OCI-LY1 (cell line): ENCODE measurements at regions not wholly inside any gene's neighbourhood (a gene's known extent, or its start where the extent isn't known, plus 50 kb on each side); places are given as distances from the start of the nearest gene placed in this dataset.
A peak's percentile ranks its signal among the peaks of the same experiment; 100 is the strongest.

Source experiments
- H2AFZ ChIP-seq: fragments of 200-600 bp; sonication (generic), shearing (Covaris generic); 2 replicates; pipeline ENCODE4 v1.6.0; 2014; ENCODE audit warnings: antibody characterized with exemption, mild to moderate bottlenecking, low read length
- H3F3A ChIP-seq: fragments of 200-600 bp; sonication (generic), shearing (Covaris generic); 2 replicates; pipeline ENCODE4 v1.6.0; 2014; ENCODE audit warnings: mild to moderate bottlenecking, antibody characterized with exemption, low read length, moderate library complexity; ENCODE audit not compliant: insufficient read depth
- H3K27ac ChIP-seq: fragments of 200-600 bp; sonication (generic); 2 replicates; pipeline ENCODE4 v1.5.1; 2014; ENCODE audit warnings: low read length, mixed run types, mild to moderate bottlenecking, low read depth; ENCODE audit not compliant: poor library complexity, severe bottlenecking
- H3K27me3 ChIP-seq: fragments of 200-600 bp; sonication (generic); 2 replicates; pipeline ENCODE4 v1.6.0; 2014; ENCODE audit warnings: antibody characterized with exemption, mild to moderate bottlenecking, low read length, moderate library complexity; ENCODE audit not compliant: insufficient read depth
- H3K36me3 ChIP-seq: fragments of 200-600 bp; sonication (generic); 2 replicates; pipeline ENCODE4 v1.6.1; 2014; ENCODE audit warnings: mild to moderate bottlenecking, antibody characterized with exemption, low read length, moderate library complexity, mixed read lengths; ENCODE audit not compliant: insufficient read depth
- H3K4me1 ChIP-seq: fragments of 200-600 bp; sonication (generic); 2 replicates; pipeline ENCODE4 v1.5.1; 2014; ENCODE audit warnings: mild to moderate bottlenecking, low read length, moderate library complexity; ENCODE audit not compliant: insufficient read depth, severe bottlenecking
- H3K4me2 ChIP-seq: fragments of 200-600 bp; sonication (generic), shearing (Covaris generic); 2 replicates; pipeline ENCODE4 v1.6.1; 2014; ENCODE audit warnings: low read length
- H3K4me3 ChIP-seq: fragments of 200-600 bp; sonication (generic); 2 replicates; pipeline ENCODE4 v1.5.1; 2014; ENCODE audit warnings: low read length, low read depth, mild to moderate bottlenecking, mixed read lengths; ENCODE audit not compliant: poor library complexity, severe bottlenecking
- H3K79me2 ChIP-seq: fragments of 200-600 bp; shearing (Covaris generic); 2 replicates; pipeline ENCODE4 v1.6.1; 2016; ENCODE audit warnings: mixed run types, low read length, mixed read lengths; ENCODE audit not compliant: insufficient read depth
- H3K9ac ChIP-seq: fragments of 200-600 bp; sonication (generic), shearing (Covaris generic); 2 replicates; pipeline ENCODE4 v1.6.1; 2014; ENCODE audit warnings: mild to moderate bottlenecking, low read length, mixed read lengths
- H3K9me2 ChIP-seq: fragments of 200-600 bp; sonication (generic), shearing (Covaris generic); 2 replicates; pipeline ENCODE4 v1.6.1; 2014; ENCODE audit warnings: low read depth, mild to moderate bottlenecking, low read length, mixed read lengths
- H3K9me3 ChIP-seq: fragments of 200-600 bp; shearing (Covaris generic); 2 replicates; pipeline ENCODE4 v1.6.1; 2014; ENCODE audit warnings: low read length, mixed read lengths
- H4K20me1 ChIP-seq: fragments of 200-600 bp; sonication (generic), shearing (Covaris generic); 2 replicates; pipeline ENCODE4 v1.6.0; 2016; ENCODE audit warnings: mild to moderate bottlenecking, low read length; ENCODE audit not compliant: insufficient read depth
- EZH2 ChIP-seq: fragments of 200-600 bp; sonication (generic), shearing (Covaris generic); IDR thresholded peaks from 2 replicates; pipeline ENCODE4 v1.8.0; 2017; ENCODE audit warnings: borderline replicate concordance, mixed run types, mild to moderate bottlenecking, antibody characterized with exemption, low read length, moderate library complexity, mixed read lengths
- TF ChIP-seq, protein P1 (sequence below): fragments of 200-600 bp; sonication (generic), shearing (Covaris generic); IDR thresholded peaks from 2 replicates; pipeline ENCODE4 v1.5.1; 2017; ENCODE audit warnings: mild to moderate bottlenecking, antibody characterized with exemption, low read length, moderate library complexity, mixed read lengths

DNA sequence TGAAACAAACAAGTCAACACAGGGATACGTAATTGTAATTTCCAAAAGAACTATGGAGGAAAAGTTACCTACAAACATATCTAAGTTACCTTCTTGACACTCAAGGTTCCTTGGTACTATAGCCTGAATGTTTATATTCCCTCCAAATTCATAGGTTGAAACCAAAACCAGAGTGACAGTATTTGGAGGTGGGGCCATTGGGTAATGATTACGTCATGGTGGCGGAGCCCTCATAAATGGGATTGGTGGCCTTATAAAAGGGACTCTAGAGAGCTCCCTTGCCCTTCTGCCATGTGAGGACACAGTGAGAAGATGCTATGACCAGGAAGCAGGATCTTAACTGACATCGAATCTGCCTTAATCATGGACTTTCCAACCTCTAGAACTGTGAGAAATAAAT, 87.3 kb downstream of the PMAIP1 start:
- no peaks in the 10 kb centered on the region for H3K79me2 ChIP-seq
- TF ChIP-seq, protein P1, sequence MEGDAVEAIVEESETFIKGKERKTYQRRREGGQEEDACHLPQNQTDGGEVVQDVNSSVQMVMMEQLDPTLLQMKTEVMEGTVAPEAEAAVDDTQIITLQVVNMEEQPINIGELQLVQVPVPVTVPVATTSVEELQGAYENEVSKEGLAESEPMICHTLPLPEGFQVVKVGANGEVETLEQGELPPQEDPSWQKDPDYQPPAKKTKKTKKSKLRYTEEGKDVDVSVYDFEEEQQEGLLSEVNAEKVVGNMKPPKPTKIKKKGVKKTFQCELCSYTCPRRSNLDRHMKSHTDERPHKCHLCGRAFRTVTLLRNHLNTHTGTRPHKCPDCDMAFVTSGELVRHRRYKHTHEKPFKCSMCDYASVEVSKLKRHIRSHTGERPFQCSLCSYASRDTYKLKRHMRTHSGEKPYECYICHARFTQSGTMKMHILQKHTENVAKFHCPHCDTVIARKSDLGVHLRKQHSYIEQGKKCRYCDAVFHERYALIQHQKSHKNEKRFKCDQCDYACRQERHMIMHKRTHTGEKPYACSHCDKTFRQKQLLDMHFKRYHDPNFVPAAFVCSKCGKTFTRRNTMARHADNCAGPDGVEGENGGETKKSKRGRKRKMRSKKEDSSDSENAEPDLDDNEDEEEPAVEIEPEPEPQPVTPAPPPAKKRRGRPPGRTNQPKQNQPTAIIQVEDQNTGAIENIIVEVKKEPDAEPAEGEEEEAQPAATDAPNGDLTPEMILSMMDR: no peak
- TF ChIP-seq EZH2: no peak
- H4K20me1 ChIP-seq: no peaks in the 10 kb centered on the region
- H3K9me3 ChIP-seq: no peaks in the 10 kb centered on the region
- H3K36me3 ChIP-seq: no peaks in the 10 kb centered on the region
- no peaks in the 10 kb centered on the region for H3F3A ChIP-seq
- no peak overlapping the region for H2AFZ ChIP-seq
- H3K4me3 ChIP-seq: no peak overlapping the region
- peak overlapping the region; percentile 35 for H3K27ac ChIP-seq
- H3K4me1 ChIP-seq: peaks cover 16% of the 10 kb centered on the region
- no peak overlapping the region for H3K9ac ChIP-seq
- no peaks in the 10 kb centered on the region for H3K9me2 ChIP-seq
- H3K4me2 ChIP-seq: no peak overlapping the region
- no peaks in the 10 kb centered on the region for H3K27me3 ChIP-seq

DNA sequence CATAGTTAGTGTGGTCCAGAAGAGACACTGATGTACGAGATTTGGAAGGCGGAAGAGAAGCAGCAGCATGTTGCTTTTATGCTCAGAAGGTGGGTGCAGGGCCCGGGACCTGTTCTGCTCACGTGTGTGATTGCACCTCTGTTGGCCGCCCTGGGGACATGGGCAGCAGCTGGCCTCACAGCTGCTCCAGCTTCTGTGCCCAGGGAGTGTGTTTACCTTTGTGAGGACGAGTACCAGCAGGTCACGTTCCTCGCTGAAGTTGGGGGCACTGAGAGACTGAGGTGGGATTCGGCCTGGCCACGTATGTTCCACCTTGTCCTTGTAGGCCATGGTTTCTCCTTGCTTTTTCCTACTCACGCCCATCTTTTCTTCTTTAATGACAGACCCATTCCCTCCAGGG, 86.3 kb downstream of the PMAIP1 start:
- H3K9ac ChIP-seq: no peak overlapping the region
- no peaks in the 10 kb centered on the region for H3K79me2 ChIP-seq
- no peaks in the 10 kb centered on the region for H3F3A ChIP-seq
- no peak overlapping the region for H2AFZ ChIP-seq
- no peak overlapping the region for H3K4me2 ChIP-seq
- H3K36me3 ChIP-seq: no peaks in the 10 kb centered on the region
- no peak overlapping the region for H3K4me3 ChIP-seq
- no peaks in the 10 kb centered on the region for H3K27me3 ChIP-seq
- peaks cover 20% of the 10 kb centered on the region for H3K4me1 ChIP-seq
- H3K27ac ChIP-seq: no peak overlapping the region
- H4K20me1 ChIP-seq: no peaks in the 10 kb centered on the region
- no peaks in the 10 kb centered on the region for H3K9me3 ChIP-seq
- no peaks in the 10 kb centered on the region for H3K9me2 ChIP-seq
- TF ChIP-seq, protein P1: no peak
- TF ChIP-seq EZH2: no peak

DNA sequence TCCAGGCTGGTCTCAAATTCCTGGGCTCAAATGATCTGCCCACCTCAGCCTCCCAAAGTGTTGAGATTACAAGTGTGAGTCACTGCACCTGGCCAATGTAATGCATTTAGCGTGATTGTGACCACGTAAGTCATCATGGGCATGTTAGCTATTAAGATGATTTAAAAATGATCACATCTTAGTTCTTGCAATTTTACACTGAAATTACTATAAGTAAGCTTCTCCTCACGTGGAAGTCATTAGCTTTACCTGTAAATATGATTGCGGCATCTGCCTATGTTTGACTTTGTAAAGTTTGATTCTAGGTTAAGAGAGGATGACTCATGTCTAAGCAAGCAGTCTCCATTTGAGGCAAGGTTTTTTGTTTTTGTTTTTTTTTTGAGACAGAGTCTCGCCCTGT, 85.5 kb downstream of the PMAIP1 start:
- TF ChIP-seq, protein P1: no peak
- TF ChIP-seq EZH2: no peak
- Histone ChIP-seq H3F3A (no peaks in the 10 kb centered on the region), H3K9ac (no peak overlapping the region), H3K27me3 (no peaks in the 10 kb centered on the region), H3K4me1 (peaks cover 25% of the 10 kb centered on the region), H4K20me1 (no peaks in the 10 kb centered on the region), H3K27ac (no peak overlapping the region), H3K9me2 (no peaks in the 10 kb centered on the region), H3K79me2 (no peaks in the 10 kb centered on the region), H2AFZ (no peak overlapping the region), H3K4me3 (no peak overlapping the region), H3K36me3 (no peaks in the 10 kb centered on the region), H3K4me2 (no peak overlapping the region), H3K9me3 (no peaks in the 10 kb centered on the region)
